ENCODE measurements at regions not wholly inside any gene's neighbourhood (a gene's known extent, or its start where the extent isn't known, plus 50 kb on each side); places are given as distances from the start of the nearest gene placed in this dataset.

DNA sequence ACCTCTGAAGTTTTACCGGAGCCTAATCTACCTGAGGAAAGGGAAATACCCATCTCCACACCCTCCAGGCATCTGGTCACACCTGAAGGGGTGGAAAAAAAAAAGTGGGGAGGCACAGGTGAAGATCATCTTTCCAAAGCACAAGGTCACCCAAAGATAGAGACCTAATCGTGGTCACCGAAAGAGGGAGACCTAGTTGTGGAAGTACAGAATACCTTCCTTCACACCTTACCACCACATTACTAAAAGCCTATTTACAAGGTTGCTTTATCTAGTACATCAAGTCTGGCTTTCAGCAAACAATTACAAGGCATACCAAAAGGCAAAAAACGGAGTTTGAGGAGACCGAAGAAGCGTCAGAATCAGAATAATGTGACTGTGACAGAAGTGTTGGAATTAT, 110.0 kb upstream of the ARPP21 start:
- no peaks in the 10 kb centered on the region for H3K36me3 ChIP-seq (ENCODE audit: control insufficient read depth, insufficient read depth, low read length)

DNA sequence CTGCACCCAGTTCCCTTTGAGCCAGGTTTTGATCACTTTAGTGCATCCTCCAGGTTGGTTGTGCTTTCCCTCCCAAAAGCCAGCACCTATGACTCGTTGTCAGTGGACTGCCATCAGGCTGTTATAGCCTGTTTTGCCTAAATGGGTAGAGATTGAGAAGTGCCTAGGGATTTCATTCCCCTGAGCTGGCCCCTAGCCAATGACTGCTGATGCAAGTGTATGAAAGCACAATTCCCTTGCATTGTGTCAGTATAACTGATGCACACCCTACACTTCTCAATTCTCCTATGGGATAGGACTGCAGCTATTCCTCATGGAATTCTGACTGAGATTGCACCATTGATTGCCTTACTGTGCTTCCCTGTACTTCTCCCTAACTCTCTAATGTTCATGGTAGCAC, 102.1 kb upstream of the ARPP21 start:
- H3K4me1 Mint-ChIP-seq (ENCODE audit: low read depth, unreplicated experiment), result no peaks in the 10 kb centered on the region
- POLR2A ChIA-PET, result no interaction called here
- CTCF ChIA-PET, result no interaction called here
- H3K27ac Mint-ChIP-seq (ENCODE audit: unreplicated experiment), result no peak overlapping the region
- H3K4me3 Mint-ChIP-seq (ENCODE audit: unreplicated experiment), result no peak overlapping the region
- H3K27me3 ChIP-seq (replicated peaks; ENCODE audit: control insufficient read depth, insufficient read depth, low read length), result no peaks in the 10 kb centered on the region
- TF ChIP-seq, protein P1, sequence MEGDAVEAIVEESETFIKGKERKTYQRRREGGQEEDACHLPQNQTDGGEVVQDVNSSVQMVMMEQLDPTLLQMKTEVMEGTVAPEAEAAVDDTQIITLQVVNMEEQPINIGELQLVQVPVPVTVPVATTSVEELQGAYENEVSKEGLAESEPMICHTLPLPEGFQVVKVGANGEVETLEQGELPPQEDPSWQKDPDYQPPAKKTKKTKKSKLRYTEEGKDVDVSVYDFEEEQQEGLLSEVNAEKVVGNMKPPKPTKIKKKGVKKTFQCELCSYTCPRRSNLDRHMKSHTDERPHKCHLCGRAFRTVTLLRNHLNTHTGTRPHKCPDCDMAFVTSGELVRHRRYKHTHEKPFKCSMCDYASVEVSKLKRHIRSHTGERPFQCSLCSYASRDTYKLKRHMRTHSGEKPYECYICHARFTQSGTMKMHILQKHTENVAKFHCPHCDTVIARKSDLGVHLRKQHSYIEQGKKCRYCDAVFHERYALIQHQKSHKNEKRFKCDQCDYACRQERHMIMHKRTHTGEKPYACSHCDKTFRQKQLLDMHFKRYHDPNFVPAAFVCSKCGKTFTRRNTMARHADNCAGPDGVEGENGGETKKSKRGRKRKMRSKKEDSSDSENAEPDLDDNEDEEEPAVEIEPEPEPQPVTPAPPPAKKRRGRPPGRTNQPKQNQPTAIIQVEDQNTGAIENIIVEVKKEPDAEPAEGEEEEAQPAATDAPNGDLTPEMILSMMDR (IDR thresholded peaks at IDR 0.05; ENCODE audit: insufficient read depth in 1 of 2, low read depth in 1 of 2, low read length in 1 of 2, severe bottlenecking in 1 of 2, unreplicated experiment in 1 of 2), result no peak
- DNase-seq, result no peak
- intact Hi-C loops (cut with micrococcal nuclease; ENCODE audit: unreplicated experiment), result no loop called here
- H3K27me3 Mint-ChIP-seq (ENCODE audit: insufficient read depth, unreplicated experiment), result peaks cover 5% of the 10 kb centered on the region
- no peaks in the 10 kb centered on the region for H3K9me3 ChIP-seq
- no peak overlapping the region for H3K4me3 ChIP-seq (ENCODE audit: low read depth, low read length)
- no peaks in the 10 kb centered on the region for H3K36me3 ChIP-seq (ENCODE audit: control insufficient read depth, insufficient read depth, low read length)
- H3K36me3 Mint-ChIP-seq (ENCODE audit: insufficient read depth, unreplicated experiment), result no peaks in the 10 kb centered on the region
- no TSS peak for BruUV-seq (replicated peaks)
- no peaks in the 10 kb centered on the region for H3K9me3 Mint-ChIP-seq (ENCODE audit: unreplicated experiment)
- H3K4me1 ChIP-seq, result no peaks in the 10 kb centered on the region

More for the DNA sequence above, 110.0 kb upstream of the ARPP21 start:
- no peak overlapping the region for H3K4me3 ChIP-seq (ENCODE audit: low read depth, low read length)
- no TSS peak for BruUV-seq (replicated peaks)
- no peaks in the 10 kb centered on the region for H3K9me3 Mint-ChIP-seq (ENCODE audit: unreplicated experiment)
- no peak overlapping the region for H3K27ac Mint-ChIP-seq (ENCODE audit: unreplicated experiment)
- H3K9me3 ChIP-seq, result 0 out of 2 replicates have a peak, but pooled peaks cover under 1% of the 10 kb centered on the region
- peaks cover 9% of the 10 kb centered on the region for H3K4me1 ChIP-seq
- POLR2A ChIA-PET, result no interaction called here
- H3K27me3 Mint-ChIP-seq (ENCODE audit: insufficient read depth, unreplicated experiment), result peaks cover 6% of the 10 kb centered on the region
- no peaks in the 10 kb centered on the region for H3K36me3 Mint-ChIP-seq (ENCODE audit: insufficient read depth, unreplicated experiment)
- CTCF ChIA-PET, result no interaction called here
- peaks cover 5% of the 10 kb centered on the region for H3K4me1 Mint-ChIP-seq (ENCODE audit: low read depth, unreplicated experiment)
- TF ChIP-seq, protein P1 (IDR thresholded peaks at IDR 0.05; ENCODE audit: insufficient read depth in 1 of 2, low read depth in 1 of 2, low read length in 1 of 2, severe bottlenecking in 1 of 2, unreplicated experiment in 1 of 2), result no peak
- H3K27me3 ChIP-seq (replicated peaks; ENCODE audit: control insufficient read depth, insufficient read depth, low read length), result no peaks in the 10 kb centered on the region
- DNase-seq, result no peak
- no peak overlapping the region for H3K4me3 Mint-ChIP-seq (ENCODE audit: unreplicated experiment)
- intact Hi-C loops (cut with micrococcal nuclease; ENCODE audit: unreplicated experiment), result no loop called here

DNA sequence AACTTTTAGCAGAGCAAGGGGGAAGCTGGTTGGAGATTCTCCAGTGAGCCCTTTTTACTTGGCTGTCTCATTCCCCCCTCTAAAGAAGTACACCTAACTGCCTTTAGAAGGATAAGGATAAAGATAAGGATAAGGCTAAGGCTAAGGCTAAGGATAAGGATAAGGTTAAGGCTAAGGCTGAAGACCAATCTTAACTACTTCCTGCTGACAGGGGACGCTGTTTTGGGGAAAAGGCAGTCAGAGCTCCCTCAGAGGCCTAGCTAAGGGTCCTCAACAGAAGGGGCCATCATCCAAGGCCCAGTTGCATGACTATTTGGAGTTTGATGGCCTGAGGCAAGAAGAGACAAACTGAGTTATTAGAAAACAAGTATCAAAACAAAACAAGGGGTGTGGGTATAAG, 94.3 kb upstream of the ARPP21 start:
- H3K4me3 Mint-ChIP-seq (ENCODE audit: unreplicated experiment), result no peak overlapping the region
- TF ChIP-seq, protein P1 (IDR thresholded peaks at IDR 0.05; ENCODE audit: insufficient read depth in 1 of 2, low read depth in 1 of 2, low read length in 1 of 2, severe bottlenecking in 1 of 2, unreplicated experiment in 1 of 2), result no peak
- no peaks in the 10 kb centered on the region for H3K9me3 Mint-ChIP-seq (ENCODE audit: unreplicated experiment)
- intact Hi-C loops (cut with micrococcal nuclease; ENCODE audit: unreplicated experiment), result no loop called here
- no peak for DNase-seq
- H3K27ac Mint-ChIP-seq (ENCODE audit: unreplicated experiment), result no peak overlapping the region
- no peaks in the 10 kb centered on the region for H3K36me3 ChIP-seq (ENCODE audit: control insufficient read depth, insufficient read depth, low read length)
- H3K4me1 ChIP-seq, result no peaks in the 10 kb centered on the region
- no peaks in the 10 kb centered on the region for H3K4me1 Mint-ChIP-seq (ENCODE audit: low read depth, unreplicated experiment)
- no peak overlapping the region for H3K4me3 ChIP-seq (ENCODE audit: low read depth, low read length)
- H3K27me3 Mint-ChIP-seq (ENCODE audit: insufficient read depth, unreplicated experiment), result no peaks in the 10 kb centered on the region
- ChIA-PET POLR2A (no interaction called here), CTCF (no interaction called here)
- H3K36me3 Mint-ChIP-seq (ENCODE audit: insufficient read depth, unreplicated experiment), result no peaks in the 10 kb centered on the region
- H3K9me3 ChIP-seq, result no peaks in the 10 kb centered on the region
- no TSS peak for BruUV-seq (replicated peaks)
- no peaks in the 10 kb centered on the region for H3K27me3 ChIP-seq (replicated peaks; ENCODE audit: control insufficient read depth, insufficient read depth, low read length)

Measured in Caco-2 (cell line).